ENCODE measurements at regions not wholly inside any gene's neighbourhood (a gene's known extent, or its start where the extent isn't known, plus 50 kb on each side); places are given as distances from the start of the nearest gene placed in this dataset.

DNA sequence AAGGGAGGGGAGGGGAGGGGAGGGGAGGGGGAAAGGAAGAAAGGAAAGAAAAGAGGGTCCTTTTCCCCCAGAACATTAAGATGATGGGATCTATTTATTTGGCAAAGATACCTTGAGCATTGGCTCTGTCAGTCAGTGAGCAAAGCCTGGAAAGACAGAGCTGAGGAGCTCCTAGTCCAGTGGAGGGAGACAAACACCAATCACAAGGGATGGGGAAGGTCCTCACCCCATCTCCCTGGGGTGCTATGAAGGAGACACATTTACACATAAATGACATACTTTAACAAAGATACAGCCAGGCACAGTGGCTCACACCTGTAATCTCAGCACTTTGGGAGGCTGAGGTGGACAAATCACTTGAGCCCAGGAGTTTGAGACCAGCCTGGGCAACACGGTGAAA lies 154.9 kb upstream of the TIAM1 start:
- Histone ChIP-seq H3K4me1 (ENCODE audit: control insufficient read depth in 4 of 4, insufficient read depth in 4 of 4, low read length in 3 of 4) (no peaks in the 10 kb centered on the region), H3K4me3 (ENCODE audit: low read depth in 1 of 3, low read length in 3 of 3) (no peak overlapping the region), H3K36me3 (ENCODE audit: control insufficient read depth in 4 of 4, insufficient read depth in 3 of 4, low read depth in 1 of 4, low read length in 3 of 4) (no peaks in the 10 kb centered on the region), H3K27me3 (ENCODE audit: control insufficient read depth in 4 of 4, insufficient read depth in 4 of 4, low read length in 3 of 4) (no peaks in the 10 kb centered on the region), H3K27ac (ENCODE audit: low read depth in 1 of 2, low read length in 2 of 2) (no peak overlapping the region), H3K9me3 (ENCODE audit: control insufficient read depth in 4 of 4, low read length in 3 of 4) (no peaks in the 10 kb centered on the region), H3K9ac (ENCODE audit: low read depth in 1 of 2, low read length in 2 of 2) (no peak overlapping the region)
- TF ChIP-seq, protein P1, sequence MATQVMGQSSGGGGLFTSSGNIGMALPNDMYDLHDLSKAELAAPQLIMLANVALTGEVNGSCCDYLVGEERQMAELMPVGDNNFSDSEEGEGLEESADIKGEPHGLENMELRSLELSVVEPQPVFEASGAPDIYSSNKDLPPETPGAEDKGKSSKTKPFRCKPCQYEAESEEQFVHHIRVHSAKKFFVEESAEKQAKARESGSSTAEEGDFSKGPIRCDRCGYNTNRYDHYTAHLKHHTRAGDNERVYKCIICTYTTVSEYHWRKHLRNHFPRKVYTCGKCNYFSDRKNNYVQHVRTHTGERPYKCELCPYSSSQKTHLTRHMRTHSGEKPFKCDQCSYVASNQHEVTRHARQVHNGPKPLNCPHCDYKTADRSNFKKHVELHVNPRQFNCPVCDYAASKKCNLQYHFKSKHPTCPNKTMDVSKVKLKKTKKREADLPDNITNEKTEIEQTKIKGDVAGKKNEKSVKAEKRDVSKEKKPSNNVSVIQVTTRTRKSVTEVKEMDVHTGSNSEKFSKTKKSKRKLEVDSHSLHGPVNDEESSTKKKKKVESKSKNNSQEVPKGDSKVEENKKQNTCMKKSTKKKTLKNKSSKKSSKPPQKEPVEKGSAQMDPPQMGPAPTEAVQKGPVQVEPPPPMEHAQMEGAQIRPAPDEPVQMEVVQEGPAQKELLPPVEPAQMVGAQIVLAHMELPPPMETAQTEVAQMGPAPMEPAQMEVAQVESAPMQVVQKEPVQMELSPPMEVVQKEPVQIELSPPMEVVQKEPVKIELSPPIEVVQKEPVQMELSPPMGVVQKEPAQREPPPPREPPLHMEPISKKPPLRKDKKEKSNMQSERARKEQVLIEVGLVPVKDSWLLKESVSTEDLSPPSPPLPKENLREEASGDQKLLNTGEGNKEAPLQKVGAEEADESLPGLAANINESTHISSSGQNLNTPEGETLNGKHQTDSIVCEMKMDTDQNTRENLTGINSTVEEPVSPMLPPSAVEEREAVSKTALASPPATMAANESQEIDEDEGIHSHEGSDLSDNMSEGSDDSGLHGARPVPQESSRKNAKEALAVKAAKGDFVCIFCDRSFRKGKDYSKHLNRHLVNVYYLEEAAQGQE (IDR thresholded peaks at IDR 0.05) = no peak
- no peak for DNase-seq (ENCODE audit: low spot score)
- 96% methylated on average over 1 of the region's 1 CpG for WGBS

DNA sequence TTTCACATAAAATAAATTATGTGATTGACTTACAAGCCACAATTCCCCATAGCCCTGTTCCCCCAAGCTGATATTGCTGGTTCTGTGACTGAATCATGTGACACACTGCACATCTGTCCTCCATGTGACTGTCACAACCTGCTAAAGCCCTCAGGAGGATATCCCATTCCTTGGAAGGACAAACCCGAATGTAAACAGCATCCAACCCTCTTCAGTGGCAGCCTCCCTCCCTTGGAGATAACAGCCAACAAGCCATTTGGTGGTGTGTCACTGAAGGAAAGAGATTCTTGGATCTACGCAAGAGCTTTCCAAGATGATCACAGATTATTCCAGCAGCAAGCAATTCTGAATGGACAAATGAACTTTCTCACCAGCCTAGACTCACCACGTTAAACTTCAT lies 153.9 kb upstream of the TIAM1 start:
- Histone ChIP-seq H3K9me3 (ENCODE audit: control insufficient read depth in 4 of 4, low read length in 3 of 4) (no peaks in the 10 kb centered on the region), H3K9ac (ENCODE audit: low read depth in 1 of 2, low read length in 2 of 2) (no peak overlapping the region), H3K27ac (ENCODE audit: low read depth in 1 of 2, low read length in 2 of 2) (no peak overlapping the region), H3K4me3 (ENCODE audit: low read depth in 1 of 3, low read length in 3 of 3) (no peak overlapping the region), H3K36me3 (ENCODE audit: control insufficient read depth in 4 of 4, insufficient read depth in 3 of 4, low read depth in 1 of 4, low read length in 3 of 4) (no peaks in the 10 kb centered on the region), H3K4me1 (ENCODE audit: control insufficient read depth in 4 of 4, insufficient read depth in 4 of 4, low read length in 3 of 4) (no peaks in the 10 kb centered on the region), H3K27me3 (ENCODE audit: control insufficient read depth in 4 of 4, insufficient read depth in 4 of 4, low read length in 3 of 4) (no peaks in the 10 kb centered on the region)
- WGBS = 65% methylated on average over 3 of the region's 3 CpGs
- TF ChIP-seq CTCF (IDR thresholded peaks at IDR 0.05; ENCODE audit: low read depth, low read length, missing input control) = no peak
- TF ChIP-seq SP1 (IDR thresholded peaks at IDR 0.05) = no peak
- no peak for TF ChIP-seq HNF4G (IDR thresholded peaks at IDR 0.05)
- no peak for TF ChIP-seq FOXA1 (IDR thresholded peaks at IDR 0.05)
- TF ChIP-seq YY1 (IDR thresholded peaks at IDR 0.05) = no peak
- TF ChIP-seq, protein P1 (IDR thresholded peaks at IDR 0.05) = no peak
- TF ChIP-seq RXRA (IDR thresholded peaks at IDR 0.05) = no peak
- no peak for DNase-seq (ENCODE audit: low spot score)

DNA sequence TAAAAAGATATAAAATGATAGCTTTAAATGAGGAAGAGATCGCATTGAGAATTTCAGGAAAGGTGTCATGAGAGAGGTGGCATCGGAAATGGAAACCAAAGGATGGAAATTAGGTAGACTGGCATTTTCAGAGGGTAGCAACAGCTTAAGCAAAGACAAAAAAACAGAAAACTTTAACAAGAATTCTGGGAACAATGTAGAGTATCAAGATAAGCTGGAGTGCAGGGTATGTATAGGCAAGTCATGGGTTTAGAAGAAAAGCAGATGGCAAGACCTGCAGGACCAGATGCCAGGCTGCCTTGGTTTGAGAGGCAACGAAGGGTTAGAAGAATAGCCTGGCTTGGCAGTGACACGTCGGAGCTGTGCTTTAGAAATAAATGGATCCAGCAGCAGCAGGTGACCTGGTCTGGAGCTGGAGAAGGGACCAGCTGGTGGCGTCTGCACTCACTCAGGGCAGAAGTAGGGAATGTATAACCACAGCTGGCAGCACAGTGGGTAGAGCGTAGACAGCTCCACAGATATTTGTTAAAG lies 149.4 kb upstream of the TIAM1 start:
- no peaks in the 10 kb centered on the region for H3K27me3 ChIP-seq (ENCODE audit: control insufficient read depth in 4 of 4, insufficient read depth in 4 of 4, low read length in 3 of 4)
- no peaks in the 10 kb centered on the region for H3K4me1 ChIP-seq (ENCODE audit: control insufficient read depth in 4 of 4, insufficient read depth in 4 of 4, low read length in 3 of 4)
- no peaks in the 10 kb centered on the region for H3K36me3 ChIP-seq (ENCODE audit: control insufficient read depth in 4 of 4, insufficient read depth in 3 of 4, low read depth in 1 of 4, low read length in 3 of 4)
- no peak for DNase-seq (ENCODE audit: low spot score)
- WGBS = 92% methylated on average over 7 of the region's 7 CpGs
- H3K9me3 ChIP-seq (ENCODE audit: control insufficient read depth in 4 of 4, low read length in 3 of 4) = no peaks in the 10 kb centered on the region
- H3K27ac ChIP-seq (ENCODE audit: low read depth in 1 of 2, low read length in 2 of 2) = no peak overlapping the region
- no peak overlapping the region for H3K4me3 ChIP-seq (ENCODE audit: low read depth in 1 of 3, low read length in 3 of 3)
- no peak overlapping the region for H3K9ac ChIP-seq (ENCODE audit: low read depth in 1 of 2, low read length in 2 of 2)
- no peak for TF ChIP-seq EGR1 (IDR thresholded peaks at IDR 0.05; ENCODE audit: low read depth in 2 of 2)
- TF ChIP-seq, protein P2, sequence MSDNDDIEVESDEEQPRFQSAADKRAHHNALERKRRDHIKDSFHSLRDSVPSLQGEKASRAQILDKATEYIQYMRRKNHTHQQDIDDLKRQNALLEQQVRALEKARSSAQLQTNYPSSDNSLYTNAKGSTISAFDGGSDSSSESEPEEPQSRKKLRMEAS (IDR thresholded peaks at IDR 0.05) = no peak
- TF ChIP-seq FOXA1 (IDR thresholded peaks at IDR 0.05) = no peak
- no peak for TF ChIP-seq CTCF (IDR thresholded peaks at IDR 0.05; ENCODE audit: low read depth, low read length, missing input control)
- TF ChIP-seq GABPA (IDR thresholded peaks at IDR 0.05 in 1 of 2, conservative IDR thresholded peaks at IDR 0.05 in 1 of 2) = no peak
- no peak for TF ChIP-seq TAF1 (conservative IDR thresholded peaks at IDR 0.05)
- no peak for TF ChIP-seq JUND (IDR thresholded peaks at IDR 0.05)
- TF ChIP-seq, protein P3, sequence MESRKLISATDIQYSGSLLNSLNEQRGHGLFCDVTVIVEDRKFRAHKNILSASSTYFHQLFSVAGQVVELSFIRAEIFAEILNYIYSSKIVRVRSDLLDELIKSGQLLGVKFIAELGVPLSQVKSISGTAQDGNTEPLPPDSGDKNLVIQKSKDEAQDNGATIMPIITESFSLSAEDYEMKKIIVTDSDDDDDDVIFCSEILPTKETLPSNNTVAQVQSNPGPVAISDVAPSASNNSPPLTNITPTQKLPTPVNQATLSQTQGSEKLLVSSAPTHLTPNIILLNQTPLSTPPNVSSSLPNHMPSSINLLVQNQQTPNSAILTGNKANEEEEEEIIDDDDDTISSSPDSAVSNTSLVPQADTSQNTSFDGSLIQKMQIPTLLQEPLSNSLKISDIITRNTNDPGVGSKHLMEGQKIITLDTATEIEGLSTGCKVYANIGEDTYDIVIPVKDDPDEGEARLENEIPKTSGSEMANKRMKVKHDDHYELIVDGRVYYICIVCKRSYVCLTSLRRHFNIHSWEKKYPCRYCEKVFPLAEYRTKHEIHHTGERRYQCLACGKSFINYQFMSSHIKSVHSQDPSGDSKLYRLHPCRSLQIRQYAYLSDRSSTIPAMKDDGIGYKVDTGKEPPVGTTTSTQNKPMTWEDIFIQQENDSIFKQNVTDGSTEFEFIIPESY (IDR thresholded peaks at IDR 0.05) = no peak
- TF ChIP-seq SP1 (IDR thresholded peaks at IDR 0.05) = no peak

Measured in liver (tissue), 8 donors.